CD14-positive monocyte (primary cell): ENCODE measurements at regions not wholly inside any gene's neighbourhood (a gene's known extent, or its start where the extent isn't known, plus 50 kb on each side); places are given as distances from the start of the nearest gene placed in this dataset.

Experiments used
- DNase-seq, 3 donors: peaks; one replicate each; pipeline ENCODE4 v3.0.0-alpha.2; 2011 to 2022
- H2AFZ ChIP-seq: 2 replicates; pipeline ENCODE4 v1.6.0; 2012; ENCODE audit warnings: mild to moderate bottlenecking, low read depth, low read length, inconsistent platforms; ENCODE audit not compliant: insufficient read depth, poor library complexity, severe bottlenecking
- H3K27ac ChIP-seq, 2 donors: 1 replicate in 1 of 2; 2 replicates in 1 of 2; pipeline ENCODE4 v1.5.1; 2012 to 2013; ENCODE audit warnings: low read length in 2 of 2, control low read depth in 1 of 2, inconsistent platforms in 1 of 2, low read depth in 1 of 2, mild to moderate bottlenecking in 1 of 2
- H3K27me3 ChIP-seq, 2 donors: one replicate each; pipeline versions ENCODE4 v1.6.0 to v1.6.1; 2011 to 2013; ENCODE audit warnings: low read length in 2 of 2; ENCODE audit not compliant: control insufficient read depth in 2 of 2, insufficient read depth in 2 of 2
- H3K36me3 ChIP-seq, 2 donors: replicated peaks in 1 of 2; 1 replicate in 1 of 2; 2 replicates in 1 of 2; pipeline versions ENCODE4 v1.5.1 to v1.6.1; 2012 to 2013; ENCODE audit warnings: low read length in 2 of 2, control low read depth in 1 of 2, inconsistent platforms in 1 of 2, mild to moderate bottlenecking in 1 of 2; ENCODE audit not compliant: insufficient read depth in 2 of 2, control insufficient read depth in 1 of 2
- H3K4me1 ChIP-seq, 2 donors: 1 replicate in 1 of 2; 2 replicates in 1 of 2; pipeline versions ENCODE4 v1.5.1 to v1.6.1; 2012 to 2013; ENCODE audit warnings: low read length in 2 of 2, control low read depth in 1 of 2, inconsistent platforms in 1 of 2, mild to moderate bottlenecking in 1 of 2, moderate library complexity in 1 of 2; ENCODE audit not compliant: insufficient read depth in 2 of 2, control insufficient read depth in 1 of 2
- H3K4me2 ChIP-seq: replicated peaks from 2 replicates; pipeline ENCODE3; 2012; ENCODE audit warnings: low read length, moderate library complexity, mild to moderate bottlenecking; ENCODE audit not compliant: poor library complexity, severe bottlenecking; ENCODE audit errors: extremely low read depth
- H3K4me3 ChIP-seq, 3 experiments: fragments of 200-600 bp in 1 of 3; sonication (generic) in 1 of 3; replicated peaks in 1 of 3; 1 replicate in 2 of 3; 2 replicates in 1 of 3; pipeline ENCODE4 v1.5.1; 2011 to 2013; ENCODE audit warnings: low read length in 3 of 3, mild to moderate bottlenecking in 3 of 3, control low read depth in 2 of 3, low read depth in 2 of 3, inconsistent platforms in 1 of 3, moderate library complexity in 1 of 3
- H3K79me2 ChIP-seq: 2 replicates; pipeline ENCODE4 v1.6.0; 2012; ENCODE audit warnings: mild to moderate bottlenecking, control low read depth, inconsistent platforms, low read length, moderate library complexity; ENCODE audit not compliant: insufficient read depth
- H3K9ac ChIP-seq: 2 replicates; pipeline ENCODE4 v1.6.0; 2017; ENCODE audit warnings: low read length, mild to moderate bottlenecking; ENCODE audit not compliant: insufficient read depth, poor library complexity, severe bottlenecking
- H3K9me3 ChIP-seq, 2 donors: replicated peaks in 1 of 2; 1 replicate in 1 of 2; 2 replicates in 1 of 2; pipeline versions ENCODE4 v1.5.1 to v1.6.1; 2012 to 2013; ENCODE audit warnings: low read length in 2 of 2, control low read depth in 1 of 2; ENCODE audit not compliant: control insufficient read depth in 1 of 2, insufficient read depth in 1 of 2
- H4K20me1 ChIP-seq: 2 replicates; pipeline ENCODE4 v1.6.0; 2012; ENCODE audit warnings: mild to moderate bottlenecking, low read length, control low read depth, moderate library complexity; ENCODE audit not compliant: insufficient read depth
- H3K27ac Mint-ChIP-seq, 7 donors: one replicate each; pipeline ENCODE4 v1.8.0; 2020; ENCODE audit warnings: mild to moderate bottlenecking in 7 of 7, mixed read lengths in 7 of 7, moderate library complexity in 6 of 7, inconsistent platforms in 2 of 7
- H3K27me3 Mint-ChIP-seq, 3 donors: one replicate each; pipeline ENCODE4 v1.8.0; 2021 to 2022; ENCODE audit warnings: low read depth in 3 of 3, mild to moderate bottlenecking in 3 of 3, mixed read lengths in 3 of 3, moderate library complexity in 3 of 3, inconsistent platforms in 1 of 3
- H3K36me3 Mint-ChIP-seq, 2 donors: one replicate each; pipeline ENCODE4 v1.8.0; 2020; ENCODE audit warnings: mixed read lengths in 2 of 2, inconsistent platforms in 1 of 2, mild to moderate bottlenecking in 1 of 2
- H3K4me1 Mint-ChIP-seq: one replicate; pipeline ENCODE4 v1.8.0; 2020; ENCODE audit warnings: mild to moderate bottlenecking, mixed read lengths
- H3K4me3 Mint-ChIP-seq, 2 donors: one replicate each; pipeline ENCODE4 v1.8.0; 2020; ENCODE audit warnings: mild to moderate bottlenecking in 2 of 2, mixed read lengths in 2 of 2, moderate library complexity in 1 of 2
- H3K9me3 Mint-ChIP-seq, 7 donors: one replicate each; pipeline ENCODE4 v1.8.0; 2020 to 2022; ENCODE audit warnings: mixed read lengths in 7 of 7, mild to moderate bottlenecking in 6 of 7, moderate library complexity in 6 of 7, inconsistent platforms in 2 of 7
- WGBS: methylation state at CpG from one replicate; pipeline ENCODE4 v1.1.5; 2013; ENCODE audit warnings: missing lambda C conversion rate; ENCODE audit not compliant: insufficient coverage; 5-methylcytosine and 5-hydroxymethylcytosine counted together
- intact Hi-C, 2 donors: fragments of 100-400 bp; cut with micrococcal nuclease; formaldehyde crosslinking; loops; one replicate each; pipeline versions ENCODE4 v1.15.0 to v1.15.1; 2023
- TF ChIP-seq, protein P1 (sequence below): fragments of 200-600 bp; IDR thresholded peaks from one replicate; pipeline ENCODE4 v1.8.0; 2022; ENCODE audit warnings: antibody characterized with exemption, mild to moderate bottlenecking

DNA sequence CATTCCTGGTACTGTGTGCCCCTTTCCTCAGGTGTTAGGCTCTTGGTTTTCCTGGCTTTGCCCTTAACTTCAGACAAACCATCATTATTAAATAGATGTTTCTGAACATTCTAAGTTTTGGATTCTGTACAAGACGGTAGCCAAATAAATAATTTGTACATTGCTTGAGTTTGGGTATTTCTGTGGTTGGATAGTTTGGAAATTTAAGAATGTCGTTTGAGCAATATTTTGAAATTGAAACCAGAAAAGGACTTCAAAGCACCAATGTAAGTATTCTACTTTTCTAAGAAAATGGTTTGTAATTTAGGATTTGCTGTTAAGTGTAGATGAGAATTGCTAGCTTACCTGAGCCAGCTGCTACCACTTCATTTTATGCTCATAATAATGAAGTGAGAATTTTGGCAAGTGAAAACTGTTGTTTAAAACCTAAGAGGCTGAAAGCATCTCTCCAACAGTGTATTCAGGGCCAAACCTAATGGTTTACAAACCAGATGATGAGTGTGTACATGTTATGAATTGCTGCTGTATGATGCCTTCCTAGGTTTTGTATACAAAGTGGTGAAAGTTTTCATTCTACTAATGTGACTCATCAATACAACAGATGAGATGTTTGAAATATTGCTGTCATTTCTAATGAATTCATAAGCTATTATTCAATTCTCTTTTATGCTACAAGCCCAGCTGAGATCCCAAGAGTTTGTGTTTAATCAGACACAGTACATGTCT, 181.5 kb upstream of the PRKD1 start:
- no peaks in the 10 kb centered on the region for H4K20me1 ChIP-seq
- H3K27ac ChIP-seq, result no peak overlapping the region
- no peak overlapping the region for H3K27ac Mint-ChIP-seq
- H3K27me3 ChIP-seq, result no peaks in the 10 kb centered on the region
- no peaks in the 10 kb centered on the region for H3K79me2 ChIP-seq
- no peak for DNase-seq
- H3K9me3 ChIP-seq, result peaks cover 0 to 10% of the 10 kb centered on the region in 2 donors
- no peak overlapping the region for H3K4me3 Mint-ChIP-seq
- intact Hi-C loops, result no loop called here
- H3K4me1 ChIP-seq, result no peaks in the 10 kb centered on the region
- no CpG with 5 or more reads among the region's 2 CpGs for WGBS
- H2AFZ ChIP-seq, result no peak overlapping the region
- no peaks in the 10 kb centered on the region for H3K36me3 Mint-ChIP-seq
- no peak overlapping the region for H3K4me2 ChIP-seq
- peaks cover 0 to 13% (median 9%) of the 10 kb centered on the region in 7 donors for H3K9me3 Mint-ChIP-seq
- no peaks in the 10 kb centered on the region for H3K4me1 Mint-ChIP-seq
- H3K27me3 Mint-ChIP-seq, result peaks cover 0 to 4% (median 0%) of the 10 kb centered on the region in 3 donors
- H3K9ac ChIP-seq, result no peak overlapping the region
- no peaks in the 10 kb centered on the region for H3K36me3 ChIP-seq
- TF ChIP-seq, protein P1, sequence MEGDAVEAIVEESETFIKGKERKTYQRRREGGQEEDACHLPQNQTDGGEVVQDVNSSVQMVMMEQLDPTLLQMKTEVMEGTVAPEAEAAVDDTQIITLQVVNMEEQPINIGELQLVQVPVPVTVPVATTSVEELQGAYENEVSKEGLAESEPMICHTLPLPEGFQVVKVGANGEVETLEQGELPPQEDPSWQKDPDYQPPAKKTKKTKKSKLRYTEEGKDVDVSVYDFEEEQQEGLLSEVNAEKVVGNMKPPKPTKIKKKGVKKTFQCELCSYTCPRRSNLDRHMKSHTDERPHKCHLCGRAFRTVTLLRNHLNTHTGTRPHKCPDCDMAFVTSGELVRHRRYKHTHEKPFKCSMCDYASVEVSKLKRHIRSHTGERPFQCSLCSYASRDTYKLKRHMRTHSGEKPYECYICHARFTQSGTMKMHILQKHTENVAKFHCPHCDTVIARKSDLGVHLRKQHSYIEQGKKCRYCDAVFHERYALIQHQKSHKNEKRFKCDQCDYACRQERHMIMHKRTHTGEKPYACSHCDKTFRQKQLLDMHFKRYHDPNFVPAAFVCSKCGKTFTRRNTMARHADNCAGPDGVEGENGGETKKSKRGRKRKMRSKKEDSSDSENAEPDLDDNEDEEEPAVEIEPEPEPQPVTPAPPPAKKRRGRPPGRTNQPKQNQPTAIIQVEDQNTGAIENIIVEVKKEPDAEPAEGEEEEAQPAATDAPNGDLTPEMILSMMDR, result no peak
- H3K4me3 ChIP-seq, result no peak overlapping the region

DNA sequence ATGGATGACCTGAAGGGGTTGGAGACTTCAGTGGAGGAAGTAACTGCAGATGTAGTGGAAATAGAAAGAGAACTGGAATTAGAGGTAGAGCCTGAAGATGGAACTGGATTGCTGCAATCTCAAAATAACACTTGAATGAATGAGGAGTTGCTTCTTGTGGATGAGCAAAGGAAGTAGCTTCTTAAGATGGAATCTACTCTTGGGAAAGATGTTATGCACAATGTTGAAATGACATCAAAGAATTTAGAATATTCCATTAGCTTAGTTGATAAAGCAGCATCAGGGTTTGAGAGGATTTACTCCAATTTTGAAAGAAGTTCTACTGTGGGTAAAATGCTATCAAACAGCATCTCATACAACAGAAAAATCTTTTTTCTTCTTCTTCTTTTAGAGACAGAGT, 186.4 kb upstream of the PRKD1 start:
- Histone ChIP-seq H3K9me3 (no peaks in the 10 kb centered on the region), H2AFZ (no peak overlapping the region), H3K4me3 (no peak overlapping the region), H3K4me1 (no peaks in the 10 kb centered on the region), H3K27ac (no peak overlapping the region), H3K79me2 (no peaks in the 10 kb centered on the region), H3K4me2 (no peak overlapping the region), H4K20me1 (no peaks in the 10 kb centered on the region), H3K9ac (no peak overlapping the region), H3K27me3 (no peaks in the 10 kb centered on the region), H3K36me3 (no peaks in the 10 kb centered on the region)
- no peak overlapping the region for H3K27ac Mint-ChIP-seq
- H3K27me3 Mint-ChIP-seq, result peaks cover 0 to 2% (median 0%) of the 10 kb centered on the region in 3 donors
- H3K9me3 Mint-ChIP-seq, result peaks cover 0 to 4% (median 0%) of the 10 kb centered on the region in 7 donors
- DNase-seq, result no peak
- intact Hi-C loops, result no loop called here
- H3K4me3 Mint-ChIP-seq, result no peak overlapping the region
- no peaks in the 10 kb centered on the region for H3K4me1 Mint-ChIP-seq
- no peaks in the 10 kb centered on the region for H3K36me3 Mint-ChIP-seq
- TF ChIP-seq, protein P1, result no peak
